Ascending aorta (tissue), 2 donors: ENCODE measurements at regions not wholly inside any gene's neighbourhood (a gene's known extent, or its start where the extent isn't known, plus 50 kb on each side); places are given as distances from the start of the nearest gene placed in this dataset.

Source experiments
- DNase-seq, 2 donors: peaks; one replicate each; pipeline ENCODE4 v3.0.0-alpha.2; 2019; ENCODE audit warnings: low spot score in 2 of 2
- H3K27ac ChIP-seq, 2 donors: fragments of 200-600 bp; sonication (generic); one replicate each; pipeline ENCODE4 v1.5.1; 2016 to 2017; ENCODE audit warnings: mild to moderate bottlenecking in 1 of 2
- H3K27me3 ChIP-seq: fragments of 200-600 bp; sonication (generic); one replicate; pipeline ENCODE4 v1.5.1; 2017
- H3K36me3 ChIP-seq, 2 donors: fragments of 200-600 bp; sonication (generic); one replicate each; pipeline ENCODE4 v1.5.1; 2016
- H3K4me1 ChIP-seq, 2 donors: fragments of 200-600 bp; sonication (generic); one replicate each; pipeline ENCODE4 v1.5.1; 2016 to 2017; ENCODE audit warnings: mild to moderate bottlenecking in 1 of 2
- H3K4me3 ChIP-seq, 2 donors: fragments of 200-600 bp; sonication (generic); one replicate each; pipeline ENCODE4 v1.5.1; 2016 to 2017; ENCODE audit warnings: mild to moderate bottlenecking in 1 of 2
- H3K9me3 ChIP-seq, 2 donors: fragments of 200-600 bp; sonication (generic); one replicate each; pipeline ENCODE4 v1.5.1; 2016
- CTCF ChIP-seq, 3 experiments: fragments of 200-600 bp in 2 of 3; fragments of 450-650 bp in 1 of 3; sonication (generic) in 2 of 3; IDR thresholded peaks; one replicate each; pipeline ENCODE4 v1.5.1; 2016 to 2019; ENCODE audit warnings: antibody characterized with exemption in 3 of 3, mild to moderate bottlenecking in 1 of 3, moderate library complexity in 1 of 3
- intact Hi-C: fragments of 100-400 bp; cut with DNase I; formaldehyde crosslinking; loops from one replicate; pipeline ENCODE4 v1.15.1; 2023

GRCh38 chr12:107503887-107504885, 181.4 kb upstream of the PWP1 start:
- intact Hi-C loops, result no loop called here
- no peak overlapping the region for H3K27ac ChIP-seq
- TF ChIP-seq CTCF (IDR thresholded peaks at IDR 0.05), result no peak
- DNase-seq, result no peak
- no peak overlapping the region for H3K4me3 ChIP-seq
- no peaks in the 10 kb centered on the region for H3K4me1 ChIP-seq
- H3K36me3 ChIP-seq, result no peaks in the 10 kb centered on the region
- no peaks in the 10 kb centered on the region for H3K27me3 ChIP-seq
- no peaks in the 10 kb centered on the region for H3K9me3 ChIP-seq

GRCh38 chr12:107509421-107509820, 176.2 kb upstream of the PWP1 start:
- Histone ChIP-seq H3K9me3 (no peaks in the 10 kb centered on the region), H3K27ac (no peak overlapping the region), H3K27me3 (no peaks in the 10 kb centered on the region), H3K4me1 (no peaks in the 10 kb centered on the region), H3K4me3 (no peak overlapping the region), H3K36me3 (no peaks in the 10 kb centered on the region)
- TF ChIP-seq CTCF (IDR thresholded peaks at IDR 0.05), result no peak
- intact Hi-C loops, result no loop called here
- DNase-seq, result no peak

- Histone ChIP-seq H3K9me3 (no peaks in the 10 kb centered on the region), H3K4me1 (no peaks in the 10 kb centered on the region), H3K36me3 (no peaks in the 10 kb centered on the region), H3K27ac (no peak overlapping the region), H3K4me3 (no peak overlapping the region), H3K27me3 (no peaks in the 10 kb centered on the region)
- intact Hi-C loops, result no loop called here
- no peak for DNase-seq
- TF ChIP-seq CTCF (IDR thresholded peaks at IDR 0.05), result no peak
Measured at GRCh38 chr12:107510211-107510610, 175.4 kb upstream of the PWP1 start.

- H3K9me3 ChIP-seq, result no peaks in the 10 kb centered on the region
- no peaks in the 10 kb centered on the region for H3K4me1 ChIP-seq
- no peak overlapping the region for H3K27ac ChIP-seq
- no peak for TF ChIP-seq CTCF (IDR thresholded peaks at IDR 0.05)
- H3K27me3 ChIP-seq, result no peaks in the 10 kb centered on the region
- no peak overlapping the region for H3K4me3 ChIP-seq
- no peaks in the 10 kb centered on the region for H3K36me3 ChIP-seq
- intact Hi-C loops, result no loop called here
- no peak for DNase-seq
Measured at GRCh38 chr12:107511292-107511691, 174.3 kb upstream of the PWP1 start.

- H3K27me3 ChIP-seq, result no peaks in the 10 kb centered on the region
- H3K9me3 ChIP-seq, result no peaks in the 10 kb centered on the region
- no peaks in the 10 kb centered on the region for H3K4me1 ChIP-seq
- no peak overlapping the region for H3K27ac ChIP-seq
- no peaks in the 10 kb centered on the region for H3K36me3 ChIP-seq
- no peak for TF ChIP-seq CTCF (IDR thresholded peaks at IDR 0.05)
- no peak for DNase-seq
- intact Hi-C loops, result no loop called here
- H3K4me3 ChIP-seq, result no peak overlapping the region
Measured at GRCh38 chr12:107512391-107512790, 173.2 kb upstream of the PWP1 start.
